ENCODE measurements at regions not wholly inside any gene's neighbourhood (a gene's known extent, or its start where the extent isn't known, plus 50 kb on each side); places are given as distances from the start of the nearest gene placed in this dataset.

- intact Hi-C loops (cut with micrococcal nuclease; ENCODE audit: unreplicated experiment) = loop anchor here (5.0 kb wide), 1 partner anchor 244 kb away; no protein-coding TSS in a partner anchor
- no TSS peak for BruUV-seq (replicated peaks)
Measured at GRCh38 chr19:28711411-28711810, 501.5 kb downstream of the UQCRFS1 start.

DNA sequence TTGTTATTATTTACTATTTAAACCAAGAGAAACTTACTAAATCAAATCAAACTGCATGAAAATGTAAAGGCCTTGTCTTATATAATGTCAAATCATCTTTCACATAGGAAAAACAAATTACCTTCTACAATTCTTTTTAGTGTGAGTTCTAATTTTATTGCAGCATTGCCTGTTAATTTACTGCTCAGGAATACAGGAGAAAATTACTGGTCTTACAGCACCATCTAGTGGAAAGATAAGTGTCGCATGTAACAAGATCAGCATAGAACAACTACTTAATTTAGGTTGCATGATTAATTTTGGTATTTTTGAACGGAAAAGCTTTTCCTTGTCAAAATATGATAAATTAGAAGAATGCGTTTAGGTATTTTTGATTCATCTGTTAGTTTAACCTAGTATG is 502.7 kb downstream of the UQCRFS1 start:
- Histone ChIP-seq H3K27ac (no peak overlapping the region), H3K79me2 (ENCODE audit: low read depth) (no peaks in the 10 kb centered on the region), H3K27me3 (ENCODE audit: insufficient read depth, low read depth) (no peaks in the 10 kb centered on the region), H3K4me3 (no peak overlapping the region), H4K20me1 (ENCODE audit: insufficient read depth) (no peaks in the 10 kb centered on the region), H3K4me2 (no peak overlapping the region), H3K9me2 (ENCODE audit: insufficient read depth) (no peaks in the 10 kb centered on the region), H3K4me1 (replicated peaks; ENCODE audit: insufficient read depth) (no peaks in the 10 kb centered on the region), H3F3A (ENCODE audit: insufficient read depth, low read depth) (no peaks in the 10 kb centered on the region), H3K36me3 (ENCODE audit: low read depth) (no peaks in the 10 kb centered on the region), H2AFZ (no peak overlapping the region), H3K9me3 (ENCODE audit: insufficient read depth, low read depth) (no peaks in the 10 kb centered on the region)
- ChIA-PET CTCF (no interaction called here), POLR2A (ENCODE audit: unreplicated experiment) (no interaction called here)
- DNase-seq = peak in 1 of 2 experiments; percentile 46
- intact Hi-C loops (cut with micrococcal nuclease; ENCODE audit: unreplicated experiment) = loop anchor here (5.0 kb wide), 1 partner anchor 243 kb away; no protein-coding TSS in a partner anchor
- TF ChIP-seq EZH2 (IDR thresholded peaks at IDR 0.05; ENCODE audit: low read depth) = no peak
- TF ChIP-seq CTCF (conservative IDR thresholded peaks at IDR 0.05) = peak; percentile 79
- no TSS peak for BruUV-seq (replicated peaks)

More at GRCh38 chr19:28711411-28711810, 501.5 kb downstream of the UQCRFS1 start:
- no peaks in the 10 kb centered on the region for H3K9me2 ChIP-seq (ENCODE audit: insufficient read depth)
- H2AFZ ChIP-seq = no peak overlapping the region
- H3K79me2 ChIP-seq (ENCODE audit: low read depth) = no peaks in the 10 kb centered on the region
- H3K27ac ChIP-seq = no peak overlapping the region
- no peaks in the 10 kb centered on the region for H3F3A ChIP-seq (ENCODE audit: insufficient read depth, low read depth)
- no peak overlapping the region for H3K4me3 ChIP-seq
- H3K36me3 ChIP-seq (ENCODE audit: low read depth) = no peaks in the 10 kb centered on the region
- DNase-seq = no peak
- ChIA-PET POLR2A (ENCODE audit: unreplicated experiment) (no interaction called here), CTCF (no interaction called here)
- H3K27me3 ChIP-seq (ENCODE audit: insufficient read depth, low read depth) = 0 out of 2 replicates have a peak, but pooled peaks cover 5% of the 10 kb centered on the region
- H3K4me1 ChIP-seq (replicated peaks; ENCODE audit: insufficient read depth) = no peaks in the 10 kb centered on the region
- no peak overlapping the region for H3K4me2 ChIP-seq
- no peaks in the 10 kb centered on the region for H4K20me1 ChIP-seq (ENCODE audit: insufficient read depth)
- no peak for TF ChIP-seq EZH2 (IDR thresholded peaks at IDR 0.05; ENCODE audit: low read depth)
- TF ChIP-seq CTCF (conservative IDR thresholded peaks at IDR 0.05) = no peak
- H3K9me3 ChIP-seq (ENCODE audit: insufficient read depth, low read depth) = no peaks in the 10 kb centered on the region

DNA sequence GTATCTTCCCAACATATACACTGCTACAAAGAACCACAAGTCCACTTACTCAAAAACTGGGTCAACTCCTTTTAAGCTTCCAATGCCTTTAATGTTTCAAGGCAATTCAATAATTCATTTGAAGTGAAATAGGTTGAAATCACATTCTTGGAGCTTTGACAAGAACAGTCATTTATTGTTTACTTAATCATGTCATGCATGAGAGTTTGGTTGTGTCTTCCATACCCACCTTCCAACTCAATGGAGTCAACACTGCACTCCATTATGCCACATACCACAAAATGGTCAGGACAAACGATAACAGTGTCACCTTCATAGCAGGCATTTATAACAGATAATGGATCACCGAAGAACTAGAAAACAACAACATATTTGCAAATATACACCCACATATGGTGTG is 506.3 kb downstream of the UQCRFS1 start:
- ChIA-PET CTCF (no interaction called here), POLR2A (ENCODE audit: unreplicated experiment) (no interaction called here)
- H3K9me3 ChIP-seq (ENCODE audit: insufficient read depth, low read depth) = no peaks in the 10 kb centered on the region
- H3K4me2 ChIP-seq = no peak overlapping the region
- TF ChIP-seq EZH2 (IDR thresholded peaks at IDR 0.05; ENCODE audit: low read depth) (no peak), CTCF (conservative IDR thresholded peaks at IDR 0.05) (no peak)
- H3K27me3 ChIP-seq (ENCODE audit: insufficient read depth, low read depth) = no peaks in the 10 kb centered on the region
- H3K9me2 ChIP-seq (ENCODE audit: insufficient read depth) = no peaks in the 10 kb centered on the region
- no peak overlapping the region for H2AFZ ChIP-seq
- no peak for DNase-seq
- H3K79me2 ChIP-seq (ENCODE audit: low read depth) = no peaks in the 10 kb centered on the region
- H3K4me3 ChIP-seq = no peak overlapping the region
- H3F3A ChIP-seq (ENCODE audit: insufficient read depth, low read depth) = no peaks in the 10 kb centered on the region
- H3K4me1 ChIP-seq (replicated peaks; ENCODE audit: insufficient read depth) = no peaks in the 10 kb centered on the region
- no peak overlapping the region for H3K27ac ChIP-seq
- H3K36me3 ChIP-seq (ENCODE audit: low read depth) = no peaks in the 10 kb centered on the region
- H4K20me1 ChIP-seq (ENCODE audit: insufficient read depth) = no peaks in the 10 kb centered on the region
- intact Hi-C loops (cut with micrococcal nuclease; ENCODE audit: unreplicated experiment) = no loop called here
- no TSS peak for BruUV-seq (replicated peaks)

All from PC-9 (cell line).